Nephron (organoid): ENCODE measurements at regions not wholly inside any gene's neighbourhood (a gene's known extent, or its start where the extent isn't known, plus 50 kb on each side); places are given as distances from the start of the nearest gene placed in this dataset.

Experiments used
- H3K27ac Mint-ChIP-seq, 3 experiments: 2 replicates each; pipeline ENCODE4 v1.8.0; 2020; ENCODE audit warnings: mixed read lengths in 3 of 3, mild to moderate bottlenecking in 2 of 3, moderate library complexity in 1 of 3
- H3K27me3 Mint-ChIP-seq: 2 replicates; pipeline ENCODE4 v1.8.0; 2021; ENCODE audit warnings: low read depth, mild to moderate bottlenecking, moderate library complexity, mixed read lengths
- H3K36me3 Mint-ChIP-seq: 2 replicates; pipeline ENCODE4 v1.8.0; 2020; ENCODE audit warnings: low read depth, mixed read lengths
- H3K4me1 Mint-ChIP-seq: 2 replicates; pipeline ENCODE4 v1.8.0; 2020; ENCODE audit warnings: mixed read lengths
- H3K4me3 Mint-ChIP-seq, 3 experiments: 2 replicates each; pipeline ENCODE4 v1.8.0; 2020; ENCODE audit warnings: mild to moderate bottlenecking in 3 of 3, mixed read lengths in 3 of 3, moderate library complexity in 2 of 3
- H3K9me3 Mint-ChIP-seq: 2 replicates; pipeline ENCODE4 v1.8.0; 2020; ENCODE audit warnings: mixed read lengths
- TF ChIP-seq, protein P1 (sequence below), 3 experiments: fragments of 200-600 bp; sonication (generic); IDR thresholded peaks; one replicate each; pipeline ENCODE4 v1.5.0; 2021; ENCODE audit warnings: antibody characterized with exemption in 3 of 3; ENCODE audit not compliant: unreplicated experiment in 3 of 3

DNA sequence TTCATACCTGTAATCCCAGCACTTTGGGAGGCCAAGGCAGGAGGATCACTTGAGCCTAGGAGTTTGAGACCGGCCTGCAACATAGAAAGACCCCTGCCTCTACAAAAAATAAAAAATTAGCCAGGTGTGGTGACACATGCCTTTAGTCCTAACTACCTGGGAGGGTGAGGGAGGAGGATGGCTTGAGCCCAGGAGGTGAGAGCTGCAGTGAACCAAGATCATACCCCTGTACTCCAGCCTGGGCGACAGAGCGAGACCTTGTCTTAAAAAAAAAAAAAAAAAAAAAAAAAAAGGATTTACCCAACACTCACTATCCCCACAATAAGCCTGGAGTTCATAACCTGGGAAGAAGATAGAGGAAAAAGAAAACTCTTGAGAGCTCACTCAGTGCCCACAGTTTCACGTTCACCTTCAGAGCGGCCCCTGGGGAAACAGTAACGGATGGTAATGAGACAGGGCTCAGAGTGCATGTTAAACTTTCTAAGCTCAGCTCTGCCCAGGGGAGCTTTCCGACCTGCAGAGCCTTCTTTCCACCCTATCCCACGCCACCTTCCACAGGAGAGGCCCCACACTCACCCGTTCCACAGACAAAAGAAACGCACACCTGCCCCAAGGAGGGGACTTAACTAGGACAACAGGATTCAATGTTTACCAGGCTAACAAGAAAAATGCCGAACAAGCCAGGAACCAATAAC, 259.8 kb upstream of the KLF14 start:
- H3K4me3 Mint-ChIP-seq, result no peak overlapping the region
- H3K27ac Mint-ChIP-seq, result peak overlapping the region; percentile 8 to 74 (median 59)

DNA sequence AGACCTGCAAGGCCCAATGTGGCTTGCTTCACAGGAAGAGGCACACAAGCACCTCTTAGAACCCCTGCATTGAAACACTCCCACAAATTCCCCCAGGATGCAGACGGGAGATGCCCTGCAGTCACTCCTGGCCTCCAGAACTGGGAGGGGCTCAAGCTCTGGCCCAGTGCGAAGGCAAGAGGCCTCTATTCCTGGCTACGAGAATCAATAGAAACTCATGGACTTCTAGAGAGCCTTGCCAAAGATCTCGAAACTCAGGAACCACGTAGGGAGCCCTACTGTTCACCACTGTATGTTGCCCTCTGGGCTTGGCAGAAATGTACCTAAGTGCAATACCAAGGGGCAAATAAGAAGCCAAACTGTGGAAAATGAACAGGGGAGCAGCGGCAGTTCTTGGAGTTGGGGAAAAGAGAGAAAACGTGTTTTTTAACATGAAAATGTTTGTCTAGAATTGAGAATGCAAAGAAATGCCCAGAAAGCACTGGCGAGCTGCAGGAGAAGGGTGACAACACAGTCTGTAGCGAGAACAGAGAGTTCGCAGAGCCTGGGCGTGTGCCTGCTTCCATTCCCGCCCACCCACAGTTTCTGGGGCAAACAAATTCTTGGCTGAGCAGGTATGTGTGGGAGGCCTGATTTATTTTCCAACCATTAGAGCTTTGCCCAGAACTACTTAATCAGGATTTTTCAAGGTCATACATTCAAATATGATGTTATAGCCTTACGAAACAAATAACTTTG, 260.5 kb upstream of the KLF14 start:
- H3K4me1 Mint-ChIP-seq, result peaks cover 46% of the 10 kb centered on the region
- H3K9me3 Mint-ChIP-seq, result no peaks in the 10 kb centered on the region
- no peak overlapping the region for H3K4me3 Mint-ChIP-seq
- H3K36me3 Mint-ChIP-seq, result no peaks in the 10 kb centered on the region
- H3K27ac Mint-ChIP-seq, result peak overlapping the region; percentile 8 to 74 (median 59)
- TF ChIP-seq, protein P1, sequence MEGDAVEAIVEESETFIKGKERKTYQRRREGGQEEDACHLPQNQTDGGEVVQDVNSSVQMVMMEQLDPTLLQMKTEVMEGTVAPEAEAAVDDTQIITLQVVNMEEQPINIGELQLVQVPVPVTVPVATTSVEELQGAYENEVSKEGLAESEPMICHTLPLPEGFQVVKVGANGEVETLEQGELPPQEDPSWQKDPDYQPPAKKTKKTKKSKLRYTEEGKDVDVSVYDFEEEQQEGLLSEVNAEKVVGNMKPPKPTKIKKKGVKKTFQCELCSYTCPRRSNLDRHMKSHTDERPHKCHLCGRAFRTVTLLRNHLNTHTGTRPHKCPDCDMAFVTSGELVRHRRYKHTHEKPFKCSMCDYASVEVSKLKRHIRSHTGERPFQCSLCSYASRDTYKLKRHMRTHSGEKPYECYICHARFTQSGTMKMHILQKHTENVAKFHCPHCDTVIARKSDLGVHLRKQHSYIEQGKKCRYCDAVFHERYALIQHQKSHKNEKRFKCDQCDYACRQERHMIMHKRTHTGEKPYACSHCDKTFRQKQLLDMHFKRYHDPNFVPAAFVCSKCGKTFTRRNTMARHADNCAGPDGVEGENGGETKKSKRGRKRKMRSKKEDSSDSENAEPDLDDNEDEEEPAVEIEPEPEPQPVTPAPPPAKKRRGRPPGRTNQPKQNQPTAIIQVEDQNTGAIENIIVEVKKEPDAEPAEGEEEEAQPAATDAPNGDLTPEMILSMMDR (IDR thresholded peaks at IDR 0.05; ENCODE audit: unreplicated experiment in 3 of 3), result no peak
- H3K27me3 Mint-ChIP-seq, result peaks cover 6% of the 10 kb centered on the region

More for the DNA sequence above, 259.8 kb upstream of the KLF14 start:
- Mint-ChIP-seq H3K4me1 (peaks cover 42% of the 10 kb centered on the region), H3K27me3 (peaks cover 6% of the 10 kb centered on the region), H3K36me3 (no peaks in the 10 kb centered on the region), H3K9me3 (no peaks in the 10 kb centered on the region)
- TF ChIP-seq, protein P1 (IDR thresholded peaks at IDR 0.05; ENCODE audit: unreplicated experiment in 3 of 3), result no peak

DNA sequence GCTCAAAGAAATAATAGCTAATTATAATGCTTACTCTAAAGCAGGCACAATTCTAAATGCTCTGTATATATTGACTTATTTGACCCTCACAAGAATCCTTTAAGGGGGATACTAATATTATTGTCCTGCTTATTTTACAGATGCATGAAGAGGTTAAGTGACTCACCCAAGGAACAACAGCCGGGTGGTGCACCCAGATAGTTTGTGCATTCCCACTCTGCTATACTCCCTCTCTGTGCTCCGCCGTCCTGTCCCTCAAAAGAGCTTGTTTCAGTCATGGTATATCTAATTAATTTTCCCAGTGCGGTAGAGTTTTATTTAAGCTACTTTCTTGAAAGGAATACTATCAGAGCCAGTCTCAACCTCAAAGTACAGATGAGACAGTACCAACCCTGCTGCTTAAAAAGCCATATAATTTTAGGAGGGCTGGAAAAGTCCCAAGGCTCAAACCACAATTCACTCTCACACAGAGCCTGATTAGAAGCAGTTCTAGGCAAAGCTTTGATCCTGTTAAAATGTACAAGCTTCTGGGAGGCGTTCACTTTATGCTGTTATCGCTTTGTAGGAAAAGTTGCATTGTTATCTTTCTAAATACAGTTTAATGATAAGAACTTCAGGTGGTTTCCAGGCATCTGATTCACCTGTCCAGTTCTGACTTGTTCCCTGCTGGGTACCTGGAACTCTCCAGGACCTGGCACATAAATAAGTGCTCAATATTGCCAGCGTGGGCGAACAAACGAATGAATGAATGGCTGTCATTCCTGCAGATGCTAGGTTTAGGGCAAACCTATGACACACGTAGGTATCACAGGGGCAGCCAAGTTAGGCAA, 261.5 kb upstream of the KLF14 start:
- H3K36me3 Mint-ChIP-seq, result no peaks in the 10 kb centered on the region

DNA sequence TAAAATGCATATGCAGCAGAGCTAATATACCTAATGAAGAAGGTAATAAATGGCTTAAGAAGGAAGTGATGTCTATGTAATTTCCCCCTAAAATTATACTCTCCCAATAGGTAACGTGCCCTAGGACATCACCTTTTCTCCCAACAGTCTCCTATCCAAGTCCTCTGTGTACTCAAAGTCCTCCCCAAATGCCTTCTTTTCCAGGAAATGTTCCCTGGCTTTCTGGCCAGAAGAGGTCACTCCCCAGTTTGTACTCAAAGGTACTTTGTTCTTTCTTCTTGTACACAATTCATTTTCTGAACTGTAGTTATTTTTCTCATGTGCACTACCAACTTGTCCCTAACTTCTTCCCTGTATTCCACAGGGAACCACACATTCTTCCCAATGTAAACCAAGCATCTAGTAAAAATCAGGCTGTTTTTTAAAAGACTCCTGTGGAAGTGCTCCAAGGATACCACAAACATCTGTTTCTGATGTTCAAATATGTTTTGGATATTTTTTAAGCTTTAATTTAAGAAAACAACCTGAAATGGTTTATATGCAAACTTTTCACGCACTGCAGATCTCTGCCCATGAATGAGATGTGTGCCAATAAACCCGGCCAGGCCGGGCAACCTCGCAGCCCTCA, 262.3 kb upstream of the KLF14 start:
- Mint-ChIP-seq H3K4me3 (no peak overlapping the region), H3K27ac (peak overlapping the region in 1 of 3 experiments; percentile 13), H3K4me1 (peaks cover 46% of the 10 kb centered on the region), H3K9me3 (no peaks in the 10 kb centered on the region), H3K36me3 (no peaks in the 10 kb centered on the region), H3K27me3 (peaks cover 6% of the 10 kb centered on the region)
- TF ChIP-seq, protein P1 (IDR thresholded peaks at IDR 0.05; ENCODE audit: unreplicated experiment in 3 of 3), result no peak

More for the DNA sequence above, 261.5 kb upstream of the KLF14 start:
- Mint-ChIP-seq H3K4me3 (no peak overlapping the region), H3K9me3 (no peaks in the 10 kb centered on the region), H3K27ac (peak overlapping the region in 2 of 3 experiments; percentile 21 to 59), H3K27me3 (peaks cover 6% of the 10 kb centered on the region), H3K4me1 (peaks cover 46% of the 10 kb centered on the region)
- TF ChIP-seq, protein P1 (IDR thresholded peaks at IDR 0.05; ENCODE audit: unreplicated experiment in 3 of 3), result no peak

DNA sequence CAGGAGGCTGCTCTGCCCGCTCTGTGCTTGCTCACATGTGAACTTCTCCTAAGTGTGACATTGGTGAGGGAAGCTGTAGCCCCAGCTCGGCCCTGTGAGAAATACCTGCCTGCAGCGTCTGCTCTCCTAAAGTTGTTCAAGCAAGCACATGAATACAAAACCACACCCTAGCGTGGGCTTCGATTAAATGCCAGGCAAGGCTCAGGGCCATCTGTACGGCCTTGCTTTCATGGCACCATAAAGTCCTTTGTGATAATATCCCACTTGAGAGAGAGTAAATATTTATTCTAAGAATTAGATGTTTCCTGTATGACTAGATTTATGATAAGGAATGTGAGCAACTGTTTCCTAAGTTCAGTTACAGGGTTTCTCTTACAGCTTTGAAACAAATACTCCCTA, 262.8 kb upstream of the KLF14 start:
- TF ChIP-seq, protein P1 (IDR thresholded peaks at IDR 0.05; ENCODE audit: unreplicated experiment in 3 of 3), result no peak
- Mint-ChIP-seq H3K9me3 (no peaks in the 10 kb centered on the region), H3K36me3 (no peaks in the 10 kb centered on the region), H3K27ac (peak overlapping the region in 2 of 3 experiments; percentile 13 to 14), H3K4me1 (peaks cover 46% of the 10 kb centered on the region), H3K4me3 (no peak overlapping the region), H3K27me3 (peaks cover 3% of the 10 kb centered on the region)
